ENCODE measurements at regions not wholly inside any gene's neighbourhood (a gene's known extent, or its start where the extent isn't known, plus 50 kb on each side); places are given as distances from the start of the nearest gene placed in this dataset.

GRCh38 chr22:34493486-34493885 is 572.5 kb upstream of the ISX start:
- no peaks in the 10 kb centered on the region for H3K4me1 ChIP-seq (ENCODE audit: control insufficient read depth, insufficient read depth, low read length, poor library complexity, severe bottlenecking)
- Mint-ChIP-seq H3K27ac (no peak overlapping the region), H3K27me3 (no peaks in the 10 kb centered on the region), H3K36me3 (no peaks in the 10 kb centered on the region), H3K4me1 (no peaks in the 10 kb centered on the region), H3K4me3 (no peak overlapping the region), H3K9me3 (peaks cover 0 to 17% (median 3%) of the 10 kb centered on the region in 7 donors)
- no peak overlapping the region for H3K27ac ChIP-seq (ENCODE audit: insufficient read depth, low read length, poor library complexity, severe bottlenecking)
- no peak for ATAC-seq (ENCODE audit: low read depth in 2 of 2)
- no peak overlapping the region for H3K4me3 ChIP-seq (ENCODE audit: low read depth, low read length)
- DNase-seq: no peak
- no peaks in the 10 kb centered on the region for H3K36me3 ChIP-seq (ENCODE audit: control insufficient read depth, insufficient read depth, low read length)
- H3K9me3 ChIP-seq (ENCODE audit: control insufficient read depth in 2 of 2, low read length in 2 of 2): no peaks in the 10 kb centered on the region
- H3K27me3 ChIP-seq (ENCODE audit: control insufficient read depth, insufficient read depth, low read length): no peaks in the 10 kb centered on the region

GRCh38 chr22:34501366-34501965 is 564.5 kb upstream of the ISX start:
- Mint-ChIP-seq H3K9me3 (peaks cover 0 to 20% (median 4%) of the 10 kb centered on the region in 7 donors), H3K27me3 (no peaks in the 10 kb centered on the region), H3K36me3 (no peaks in the 10 kb centered on the region), H3K4me3 (no peak overlapping the region), H3K4me1 (peaks cover 0 to 5% (median 0%) of the 10 kb centered on the region in 4 donors), H3K27ac (no peak overlapping the region)
- Histone ChIP-seq H3K4me1 (ENCODE audit: control insufficient read depth, insufficient read depth, low read length, poor library complexity, severe bottlenecking) (no peaks in the 10 kb centered on the region), H3K36me3 (ENCODE audit: control insufficient read depth, insufficient read depth, low read length) (no peaks in the 10 kb centered on the region), H3K4me3 (ENCODE audit: low read depth, low read length) (no peak overlapping the region), H3K9me3 (ENCODE audit: control insufficient read depth in 2 of 2, low read length in 2 of 2) (no peaks in the 10 kb centered on the region), H3K27me3 (ENCODE audit: control insufficient read depth, insufficient read depth, low read length) (no peaks in the 10 kb centered on the region), H3K27ac (ENCODE audit: insufficient read depth, low read length, poor library complexity, severe bottlenecking) (no peak overlapping the region)
- no peak for ATAC-seq (ENCODE audit: low read depth in 2 of 2)
- no peak for DNase-seq

- Mint-ChIP-seq H3K27ac (no peak overlapping the region), H3K27me3 (no peaks in the 10 kb centered on the region), H3K9me3 (peaks cover 0 to 14% (median 0%) of the 10 kb centered on the region in 7 donors), H3K4me1 (peaks cover 0 to 5% (median 0%) of the 10 kb centered on the region in 4 donors), H3K4me3 (no peak overlapping the region), H3K36me3 (no peaks in the 10 kb centered on the region)
- Histone ChIP-seq H3K4me3 (ENCODE audit: low read depth, low read length) (no peak overlapping the region), H3K9me3 (ENCODE audit: control insufficient read depth in 2 of 2, low read length in 2 of 2) (no peaks in the 10 kb centered on the region), H3K36me3 (ENCODE audit: control insufficient read depth, insufficient read depth, low read length) (no peaks in the 10 kb centered on the region), H3K27me3 (ENCODE audit: control insufficient read depth, insufficient read depth, low read length) (no peaks in the 10 kb centered on the region), H3K4me1 (ENCODE audit: control insufficient read depth, insufficient read depth, low read length, poor library complexity, severe bottlenecking) (no peaks in the 10 kb centered on the region), H3K27ac (ENCODE audit: insufficient read depth, low read length, poor library complexity, severe bottlenecking) (no peak overlapping the region)
- ATAC-seq (ENCODE audit: low read depth in 2 of 2) (no peak), DNase-seq (no peak)
Observed at GRCh38 chr22:34502821-34503220, 563.1 kb upstream of the ISX start.

- Histone ChIP-seq H3K27me3 (ENCODE audit: control insufficient read depth, insufficient read depth, low read length) (no peaks in the 10 kb centered on the region), H3K9me3 (ENCODE audit: control insufficient read depth in 2 of 2, low read length in 2 of 2) (no peaks in the 10 kb centered on the region), H3K27ac (ENCODE audit: insufficient read depth, low read length, poor library complexity, severe bottlenecking) (no peak overlapping the region), H3K4me1 (ENCODE audit: control insufficient read depth, insufficient read depth, low read length, poor library complexity, severe bottlenecking) (no peaks in the 10 kb centered on the region), H3K4me3 (ENCODE audit: low read depth, low read length) (no peak overlapping the region), H3K36me3 (ENCODE audit: control insufficient read depth, insufficient read depth, low read length) (no peaks in the 10 kb centered on the region)
- peaks cover 4% of the 10 kb centered on the region for H3K27me3 Mint-ChIP-seq
- ATAC-seq (ENCODE audit: low read depth in 2 of 2) (no peak), DNase-seq (no peak)
- no peak overlapping the region for H3K4me3 Mint-ChIP-seq
- peaks cover 0 to 5% (median 0%) of the 10 kb centered on the region in 4 donors for H3K4me1 Mint-ChIP-seq
- no peaks in the 10 kb centered on the region for H3K36me3 Mint-ChIP-seq
- peaks cover 0 to 7% (median 4%) of the 10 kb centered on the region in 7 donors for H3K9me3 Mint-ChIP-seq
- no peak overlapping the region for H3K27ac Mint-ChIP-seq
Observed at GRCh38 chr22:34508797-34509196, 557.2 kb upstream of the ISX start.

DNA sequence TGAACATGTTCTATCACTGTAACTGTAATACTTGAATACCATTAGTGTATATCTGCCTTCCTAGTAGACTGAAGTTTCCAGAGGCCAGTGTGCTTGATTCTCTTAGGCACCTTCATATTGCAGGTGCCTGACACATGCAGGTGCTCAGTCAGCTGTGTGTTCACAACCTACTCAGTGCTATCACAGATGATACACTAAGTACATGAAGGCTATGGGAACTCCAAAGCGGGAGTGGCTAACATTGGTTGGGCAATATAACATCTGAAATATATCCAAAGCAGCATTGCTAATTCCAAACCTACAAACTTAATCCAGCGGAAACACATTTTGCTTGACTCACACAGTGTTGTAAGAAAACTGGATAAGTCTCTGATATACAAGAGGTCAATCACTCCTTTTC is 539.3 kb upstream of the ISX start:
- no peaks in the 10 kb centered on the region for H3K4me1 Mint-ChIP-seq
- no peak overlapping the region for H3K4me3 Mint-ChIP-seq

GRCh38 chr22:34534101-34534500 is 531.9 kb upstream of the ISX start:
- H3K27me3 ChIP-seq (ENCODE audit: control insufficient read depth, insufficient read depth, low read length): no peaks in the 10 kb centered on the region
- no peaks in the 10 kb centered on the region for H3K4me1 ChIP-seq (ENCODE audit: control insufficient read depth, insufficient read depth, low read length, poor library complexity, severe bottlenecking)
- H3K9me3 ChIP-seq (ENCODE audit: control insufficient read depth in 2 of 2, low read length in 2 of 2): peaks cover 0 to 2% of the 10 kb centered on the region in 2 experiments
- no peak overlapping the region for H3K4me3 Mint-ChIP-seq
- no peaks in the 10 kb centered on the region for H3K36me3 ChIP-seq (ENCODE audit: control insufficient read depth, insufficient read depth, low read length)
- no peak overlapping the region for H3K4me3 ChIP-seq (ENCODE audit: low read depth, low read length)
- peaks cover 2 to 10% (median 5%) of the 10 kb centered on the region in 7 donors for H3K9me3 Mint-ChIP-seq
- H3K27ac ChIP-seq (ENCODE audit: insufficient read depth, low read length, poor library complexity, severe bottlenecking): no peak overlapping the region
- peaks cover 0 to 2% (median 0%) of the 10 kb centered on the region in 4 donors for H3K4me1 Mint-ChIP-seq
- DNase-seq (no peak), ATAC-seq (ENCODE audit: low read depth in 2 of 2) (no peak)
- H3K27me3 Mint-ChIP-seq: no peaks in the 10 kb centered on the region
- H3K27ac Mint-ChIP-seq: no peak overlapping the region
- H3K36me3 Mint-ChIP-seq: no peaks in the 10 kb centered on the region

More for the DNA sequence above, 539.3 kb upstream of the ISX start:
- H3K4me3 ChIP-seq (ENCODE audit: low read depth, low read length): no peak overlapping the region
- no peaks in the 10 kb centered on the region for H3K36me3 ChIP-seq (ENCODE audit: control insufficient read depth, insufficient read depth, low read length)
- H3K36me3 Mint-ChIP-seq: no peaks in the 10 kb centered on the region
- H3K9me3 ChIP-seq (ENCODE audit: control insufficient read depth in 2 of 2, low read length in 2 of 2): no peaks in the 10 kb centered on the region
- ATAC-seq (ENCODE audit: low read depth in 2 of 2) (no peak), DNase-seq (no peak)
- no peaks in the 10 kb centered on the region for H3K27me3 ChIP-seq (ENCODE audit: control insufficient read depth, insufficient read depth, low read length)
- H3K9me3 Mint-ChIP-seq: peaks cover 0 to 9% (median 3%) of the 10 kb centered on the region in 7 donors
- no peak overlapping the region for H3K27ac Mint-ChIP-seq
- no peak overlapping the region for H3K27ac ChIP-seq (ENCODE audit: insufficient read depth, low read length, poor library complexity, severe bottlenecking)
- H3K4me1 ChIP-seq (ENCODE audit: control insufficient read depth, insufficient read depth, low read length, poor library complexity, severe bottlenecking): no peaks in the 10 kb centered on the region
- no peaks in the 10 kb centered on the region for H3K27me3 Mint-ChIP-seq

DNA sequence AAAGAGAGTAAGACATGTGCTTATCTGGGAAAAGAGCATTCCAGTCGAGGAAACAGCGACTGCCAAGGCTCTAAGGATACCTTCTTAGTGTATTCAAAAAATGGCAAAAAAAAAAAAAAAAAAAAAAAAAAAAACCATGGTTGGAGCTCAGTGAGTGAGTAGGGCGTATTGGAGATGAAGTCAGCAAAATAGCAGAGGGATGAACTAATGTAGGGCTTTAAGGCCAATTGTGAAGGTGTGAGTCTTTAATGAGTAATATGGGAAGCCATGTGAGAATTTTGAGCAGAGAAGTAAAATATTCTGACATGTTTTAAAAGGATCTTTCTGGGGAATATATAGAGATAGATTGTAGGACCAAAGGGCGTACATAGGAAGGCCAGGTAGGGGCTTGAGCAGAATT is 498.6 kb upstream of the ISX start:
- H3K4me1 Mint-ChIP-seq: no peaks in the 10 kb centered on the region
- no peaks in the 10 kb centered on the region for H3K36me3 Mint-ChIP-seq
- H3K27ac ChIP-seq (ENCODE audit: insufficient read depth, low read length, poor library complexity, severe bottlenecking): no peak overlapping the region
- H3K4me3 ChIP-seq (ENCODE audit: low read depth, low read length): no peak overlapping the region
- H3K27me3 ChIP-seq (ENCODE audit: control insufficient read depth, insufficient read depth, low read length): peaks cover 2% of the 10 kb centered on the region
- no peak overlapping the region for H3K4me3 Mint-ChIP-seq
- H3K4me1 ChIP-seq (ENCODE audit: control insufficient read depth, insufficient read depth, low read length, poor library complexity, severe bottlenecking): no peaks in the 10 kb centered on the region
- H3K27me3 Mint-ChIP-seq: no peaks in the 10 kb centered on the region
- DNase-seq (no peak), ATAC-seq (ENCODE audit: low read depth in 2 of 2) (no peak)
- no peak overlapping the region for H3K27ac Mint-ChIP-seq
- peaks cover 0 to 11% (median 4%) of the 10 kb centered on the region in 7 donors for H3K9me3 Mint-ChIP-seq
- H3K9me3 ChIP-seq (ENCODE audit: control insufficient read depth in 2 of 2, low read length in 2 of 2): peaks cover 0 to 4% of the 10 kb centered on the region in 2 experiments
- H3K36me3 ChIP-seq (ENCODE audit: control insufficient read depth, insufficient read depth, low read length): no peaks in the 10 kb centered on the region

DNA sequence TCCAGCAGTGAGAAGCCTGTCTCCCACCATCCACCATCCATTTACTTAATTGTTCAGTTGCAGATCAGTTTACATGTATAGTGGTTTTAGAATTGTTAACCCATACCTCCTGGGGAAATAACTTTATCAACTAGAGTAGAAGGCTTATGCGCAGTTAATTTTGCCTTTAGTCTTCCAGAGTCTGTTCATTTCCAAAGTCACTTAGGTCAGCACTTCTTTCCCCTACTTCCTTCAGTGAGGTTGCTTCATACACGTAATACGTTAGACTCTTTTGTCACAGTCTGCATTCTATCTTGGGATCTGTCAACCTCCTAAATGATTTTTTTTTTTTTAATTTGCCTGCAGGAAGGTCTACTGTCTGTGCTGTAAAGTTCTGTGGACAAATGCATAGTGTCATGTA is 495.6 kb upstream of the ISX start:
- Histone ChIP-seq H3K4me1 (ENCODE audit: control insufficient read depth, insufficient read depth, low read length, poor library complexity, severe bottlenecking) (no peaks in the 10 kb centered on the region), H3K4me3 (ENCODE audit: low read depth, low read length) (no peak overlapping the region), H3K27ac (ENCODE audit: insufficient read depth, low read length, poor library complexity, severe bottlenecking) (no peak overlapping the region), H3K9me3 (ENCODE audit: control insufficient read depth in 2 of 2, low read length in 2 of 2) (no peaks in the 10 kb centered on the region), H3K27me3 (ENCODE audit: control insufficient read depth, insufficient read depth, low read length) (no peaks in the 10 kb centered on the region), H3K36me3 (ENCODE audit: control insufficient read depth, insufficient read depth, low read length) (no peaks in the 10 kb centered on the region)
- no peaks in the 10 kb centered on the region for H3K4me1 Mint-ChIP-seq
- H3K27me3 Mint-ChIP-seq: no peaks in the 10 kb centered on the region
- H3K36me3 Mint-ChIP-seq: no peaks in the 10 kb centered on the region
- DNase-seq (no peak), ATAC-seq (ENCODE audit: low read depth in 2 of 2) (no peak)
- no peak overlapping the region for H3K4me3 Mint-ChIP-seq
- H3K9me3 Mint-ChIP-seq: peaks cover 0 to 14% (median 2%) of the 10 kb centered on the region in 7 donors
- H3K27ac Mint-ChIP-seq: no peak overlapping the region

Measured in CD4-positive, CD25-positive, alpha-beta regulatory T cell (primary cell).